CD4-positive, alpha-beta T cell (primary cell): ENCODE measurements at regions not wholly inside any gene's neighbourhood (a gene's known extent, or its start where the extent isn't known, plus 50 kb on each side); places are given as distances from the start of the nearest gene placed in this dataset.

Experiments used
- ATAC-seq: fragments of 200-7000 bp; cut with Tn5 transposase; one replicate; pipeline ENCODE4 v1.10.0; 2022; ENCODE audit warnings: mild to moderate bottlenecking; ENCODE audit not compliant: poor library complexity
- CTCF ChIA-PET: fragments of 350-600 bp; sonication (Branson Sonifier 250); formaldehyde crosslinking; loops from one replicate; lab custom pipeline; 2021; ENCODE audit warnings: antibody characterized with exemption, inconsistent platforms; lab: Charles Lee
- POLR2A ChIA-PET: fragments of 350-600 bp; sonication (Branson Sonifier 250); formaldehyde crosslinking; loops from one replicate; lab custom pipeline; 2021; ENCODE audit warnings: antibody characterized with exemption, inconsistent platforms; lab: Charles Lee
- DNase-seq, 14 experiments: peaks; one replicate each; pipeline ENCODE4 v3.0.0-alpha.2; 2013 to 2020; ENCODE audit warnings: mixed read lengths in 2 of 14
- H3K27ac ChIP-seq, 2 donors: one replicate each; pipeline versions ENCODE4 v1.5.1 to v1.7.0; 2013; ENCODE audit warnings: low read length in 2 of 2, low read depth in 1 of 2, mild to moderate bottlenecking in 1 of 2
- H3K27me3 ChIP-seq, 2 experiments: 1 replicate in 1 of 2; 2 replicates in 1 of 2; pipeline versions ENCODE4 v1.6.1 to v1.7.0; 2013; ENCODE audit warnings: low read length in 2 of 2, control low read depth in 1 of 2, mild to moderate bottlenecking in 1 of 2, moderate library complexity in 1 of 2; ENCODE audit not compliant: insufficient read depth in 2 of 2, control insufficient read depth in 1 of 2
- H3K36me3 ChIP-seq: one replicate; pipeline ENCODE4 v1.6.1; 2013; ENCODE audit warnings: low read length, control low read depth; ENCODE audit not compliant: insufficient read depth
- H3K4me1 ChIP-seq: one replicate; pipeline ENCODE4 v1.6.1; 2013; ENCODE audit warnings: low read length, control low read depth; ENCODE audit not compliant: insufficient read depth
- H3K4me3 ChIP-seq: one replicate; pipeline ENCODE4 v1.5.1; 2013; ENCODE audit warnings: mild to moderate bottlenecking, low read length, moderate library complexity
- H3K9me3 ChIP-seq, 2 experiments: 1 replicate in 1 of 2; 2 replicates in 1 of 2; pipeline versions ENCODE4 v1.6.1 to v1.7.0; 2013; ENCODE audit warnings: low read length in 2 of 2, mild to moderate bottlenecking in 2 of 2, control low read depth in 1 of 2, moderate library complexity in 1 of 2; ENCODE audit not compliant: control insufficient read depth in 1 of 2, insufficient read depth in 1 of 2
- H3K27ac Mint-ChIP-seq: one replicate; pipeline ENCODE4 v1.8.0; 2020; ENCODE audit warnings: mixed read lengths
- H3K27me3 Mint-ChIP-seq: one replicate; pipeline ENCODE4 v1.8.0; 2021; ENCODE audit warnings: mixed read lengths
- H3K36me3 Mint-ChIP-seq: one replicate; pipeline ENCODE4 v1.8.0; 2021; ENCODE audit warnings: low read depth, mixed read lengths
- H3K4me1 Mint-ChIP-seq: one replicate; pipeline ENCODE4 v1.8.0; 2021; ENCODE audit warnings: low read depth, mixed read lengths
- H3K4me3 Mint-ChIP-seq: one replicate; pipeline ENCODE4 v1.8.0; 2020; ENCODE audit warnings: mild to moderate bottlenecking, mixed read lengths
- H3K9me3 Mint-ChIP-seq: one replicate; pipeline ENCODE4 v1.8.0; 2020; ENCODE audit warnings: mixed read lengths
- CTCF ChIP-seq: fragments of 200-600 bp; IDR thresholded peaks from one replicate; pipeline ENCODE4 v1.8.0; 2022; ENCODE audit warnings: antibody characterized with exemption, mild to moderate bottlenecking
- intact Hi-C, 2 experiments: fragments of 100-400 bp; cut with DNase I in 1 of 2; cut with micrococcal nuclease in 1 of 2; formaldehyde crosslinking; loops; one replicate each; pipeline versions ENCODE4 v1.15.1 to v1.9.0; 2023 to 2025; cut with DNase I, micrococcal nuclease

- ChIA-PET CTCF (no interaction called here), POLR2A (no interaction called here)
- intact Hi-C loops: no loop called here
- ATAC-seq (no peak), DNase-seq (no peak)
- Mint-ChIP-seq H3K27ac (no peak overlapping the region), H3K9me3 (no peaks in the 10 kb centered on the region), H3K4me1 (no peaks in the 10 kb centered on the region), H3K4me3 (no peak overlapping the region), H3K36me3 (no peaks in the 10 kb centered on the region), H3K27me3 (peaks cover 14% of the 10 kb centered on the region)
- Histone ChIP-seq H3K36me3 (no peaks in the 10 kb centered on the region), H3K4me3 (no peak overlapping the region), H3K9me3 (peaks cover 0 to 4% of the 10 kb centered on the region in 2 experiments), H3K27me3 (peaks cover 0 to 2% of the 10 kb centered on the region in 2 experiments), H3K4me1 (no peaks in the 10 kb centered on the region), H3K27ac (no peak overlapping the region)
- no peak for TF ChIP-seq CTCF
These were observed 438.5 kb downstream of the MED13L start for GRCh38 chr12:115838952-115839351.

DNA sequence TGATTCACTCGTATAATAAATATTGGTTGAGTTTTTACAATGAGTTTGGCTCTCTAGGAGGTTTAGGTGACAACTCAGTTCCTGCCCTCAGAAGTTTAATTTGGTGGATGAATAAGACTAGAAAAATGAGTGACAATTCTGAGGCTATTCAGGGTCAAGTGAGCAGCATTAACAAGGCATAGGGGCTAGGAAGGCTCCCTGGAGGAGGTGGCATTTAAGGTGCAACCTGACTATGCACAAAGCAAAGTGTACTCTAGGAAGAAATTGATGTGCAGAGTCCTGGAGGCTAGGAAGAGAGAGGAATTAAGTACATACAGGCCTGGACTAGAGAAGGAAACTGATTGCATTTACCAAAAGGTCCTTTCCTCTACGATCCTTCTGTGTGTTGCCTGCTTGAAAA, 440.3 kb downstream of the MED13L start:
- intact Hi-C loops: no loop called here
- no peaks in the 10 kb centered on the region for H3K36me3 Mint-ChIP-seq
- Histone ChIP-seq H3K27me3 (peaks cover 0 to 2% of the 10 kb centered on the region in 2 experiments), H3K4me1 (no peaks in the 10 kb centered on the region), H3K4me3 (no peak overlapping the region), H3K27ac (no peak overlapping the region), H3K9me3 (peaks cover 0 to 3% of the 10 kb centered on the region in 2 experiments), H3K36me3 (no peaks in the 10 kb centered on the region)
- no peak for TF ChIP-seq CTCF
- H3K9me3 Mint-ChIP-seq: no peaks in the 10 kb centered on the region
- ATAC-seq: no peak
- ChIA-PET CTCF (no interaction called here), POLR2A (no interaction called here)
- no peak overlapping the region for H3K27ac Mint-ChIP-seq
- no peak for DNase-seq
- no peak overlapping the region for H3K4me3 Mint-ChIP-seq
- H3K4me1 Mint-ChIP-seq: no peaks in the 10 kb centered on the region
- peaks cover 3% of the 10 kb centered on the region for H3K27me3 Mint-ChIP-seq

GRCh38 chr12:115835445-115835844, 442.0 kb downstream of the MED13L start:
- ChIA-PET POLR2A (no interaction called here), CTCF (no interaction called here)
- intact Hi-C loops: no loop called here
- no peak overlapping the region for H3K4me3 Mint-ChIP-seq
- Histone ChIP-seq H3K9me3 (peaks cover 0 to 7% of the 10 kb centered on the region in 2 experiments), H3K27ac (no peak overlapping the region), H3K27me3 (no peaks in the 10 kb centered on the region), H3K4me3 (no peak overlapping the region), H3K36me3 (no peaks in the 10 kb centered on the region), H3K4me1 (no peaks in the 10 kb centered on the region)
- H3K27me3 Mint-ChIP-seq: peaks cover 3% of the 10 kb centered on the region
- no peaks in the 10 kb centered on the region for H3K4me1 Mint-ChIP-seq
- DNase-seq (no peak), ATAC-seq (no peak)
- H3K27ac Mint-ChIP-seq: no peak overlapping the region
- no peaks in the 10 kb centered on the region for H3K36me3 Mint-ChIP-seq
- no peak for TF ChIP-seq CTCF
- no peaks in the 10 kb centered on the region for H3K9me3 Mint-ChIP-seq
